Breast epithelium (tissue), 4 donors: ENCODE measurements at regions not wholly inside any gene's neighbourhood (a gene's known extent, or its start where the extent isn't known, plus 50 kb on each side); places are given as distances from the start of the nearest gene placed in this dataset.

ENCODE experiments used
- DNase-seq, 2 donors: peaks; one replicate each; pipeline ENCODE4 v3.0.0-alpha.2; 2019; ENCODE audit warnings: low spot score in 2 of 2
- H3K27ac ChIP-seq, 2 donors: fragments of 200-600 bp; sonication (generic) in 1 of 2; one replicate each; pipeline ENCODE4 v1.5.1; 2016 to 2019; ENCODE audit warnings: mild to moderate bottlenecking in 1 of 2
- H3K27me3 ChIP-seq, 2 donors: fragments of 200-600 bp; sonication (generic) in 1 of 2; one replicate each; pipeline versions ENCODE4 v1.5.1 to v1.6.0; 2017 to 2019; ENCODE audit warnings: control low read depth in 1 of 2, mild to moderate bottlenecking in 1 of 2
- H3K36me3 ChIP-seq: fragments of 200-600 bp; one replicate; pipeline ENCODE4 v1.5.1; 2019
- H3K4me1 ChIP-seq, 2 donors: fragments of 200-600 bp; sonication (generic); one replicate each; pipeline ENCODE4 v1.5.1; 2016 to 2019; ENCODE audit warnings: control low read depth in 1 of 2
- H3K4me3 ChIP-seq, 3 donors: fragments of 200-600 bp; sonication (generic); 1 replicate in 2 of 3; 2 replicates in 1 of 3; pipeline ENCODE4 v1.5.1; 2016 to 2019; ENCODE audit warnings: mild to moderate bottlenecking in 3 of 3, moderate library complexity in 2 of 3
- H3K9me3 ChIP-seq, 2 donors: fragments of 200-600 bp; sonication (generic) in 1 of 2; one replicate each; pipeline ENCODE4 v1.5.1; 2016 to 2019; ENCODE audit warnings: control low read depth in 1 of 2
- POLR2A ChIP-seq: fragments of 450-650 bp; IDR thresholded peaks from one replicate; pipeline ENCODE4 v1.6.1; 2016; ENCODE audit warnings: antibody characterized with exemption, mild to moderate bottlenecking, moderate library complexity
- POLR2AphosphoS5 ChIP-seq, 3 donors: sonication (generic); formaldehyde crosslinking; IDR thresholded peaks; one replicate each; pipeline ENCODE4 v1.6.1; 2017; ENCODE audit warnings: antibody characterized with exemption in 3 of 3
- intact Hi-C: fragments of 100-400 bp; cut with DNase I; formaldehyde crosslinking; loops from one replicate; pipeline ENCODE4 v1.15.1; 2023; ENCODE audit warnings: low total_unique reads
- TF ChIP-seq, protein P1 (sequence below), 3 donors: fragments of 450-650 bp; IDR thresholded peaks; one replicate each; pipeline ENCODE4 v1.5.1; 2016 to 2017; ENCODE audit warnings: antibody characterized with exemption in 3 of 3, mild to moderate bottlenecking in 3 of 3, moderate library complexity in 3 of 3

DNA sequence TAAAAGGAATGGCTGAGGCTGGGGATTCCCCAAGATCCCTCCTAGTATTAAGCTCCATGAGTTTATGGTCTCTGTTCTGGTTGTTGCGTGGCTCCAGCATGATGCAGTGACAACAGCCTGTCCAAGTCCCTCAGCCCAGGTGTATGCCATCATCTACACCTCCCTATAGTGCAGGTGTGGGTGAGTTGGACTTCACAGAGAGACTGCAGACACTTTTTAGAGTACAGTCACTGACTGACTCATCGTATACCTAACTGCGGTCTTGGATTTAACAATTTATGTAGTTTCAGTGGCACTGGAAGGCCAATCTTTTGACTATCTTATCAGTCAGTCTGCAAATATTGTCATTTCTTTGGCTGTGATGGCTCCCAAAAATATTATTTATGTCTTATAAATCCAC, 415.0 kb downstream of the TMX3 start:
- H3K4me3 ChIP-seq, result no peak overlapping the region
- H3K9me3 ChIP-seq, result no peaks in the 10 kb centered on the region
- no peaks in the 10 kb centered on the region for H3K36me3 ChIP-seq
- no peak for DNase-seq
- no peaks in the 10 kb centered on the region for H3K4me1 ChIP-seq
- intact Hi-C loops, result loop anchor here (5.0 kb wide), 1 partner anchor 858 kb away; no protein-coding TSS in a partner anchor
- H3K27me3 ChIP-seq, result no peaks in the 10 kb centered on the region
- H3K27ac ChIP-seq, result no peak overlapping the region
- TF ChIP-seq, protein P1, sequence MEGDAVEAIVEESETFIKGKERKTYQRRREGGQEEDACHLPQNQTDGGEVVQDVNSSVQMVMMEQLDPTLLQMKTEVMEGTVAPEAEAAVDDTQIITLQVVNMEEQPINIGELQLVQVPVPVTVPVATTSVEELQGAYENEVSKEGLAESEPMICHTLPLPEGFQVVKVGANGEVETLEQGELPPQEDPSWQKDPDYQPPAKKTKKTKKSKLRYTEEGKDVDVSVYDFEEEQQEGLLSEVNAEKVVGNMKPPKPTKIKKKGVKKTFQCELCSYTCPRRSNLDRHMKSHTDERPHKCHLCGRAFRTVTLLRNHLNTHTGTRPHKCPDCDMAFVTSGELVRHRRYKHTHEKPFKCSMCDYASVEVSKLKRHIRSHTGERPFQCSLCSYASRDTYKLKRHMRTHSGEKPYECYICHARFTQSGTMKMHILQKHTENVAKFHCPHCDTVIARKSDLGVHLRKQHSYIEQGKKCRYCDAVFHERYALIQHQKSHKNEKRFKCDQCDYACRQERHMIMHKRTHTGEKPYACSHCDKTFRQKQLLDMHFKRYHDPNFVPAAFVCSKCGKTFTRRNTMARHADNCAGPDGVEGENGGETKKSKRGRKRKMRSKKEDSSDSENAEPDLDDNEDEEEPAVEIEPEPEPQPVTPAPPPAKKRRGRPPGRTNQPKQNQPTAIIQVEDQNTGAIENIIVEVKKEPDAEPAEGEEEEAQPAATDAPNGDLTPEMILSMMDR (IDR thresholded peaks at IDR 0.05), result no peak
- no peak for TF ChIP-seq POLR2AphosphoS5 (IDR thresholded peaks at IDR 0.05)
- TF ChIP-seq POLR2A, result no peak

DNA sequence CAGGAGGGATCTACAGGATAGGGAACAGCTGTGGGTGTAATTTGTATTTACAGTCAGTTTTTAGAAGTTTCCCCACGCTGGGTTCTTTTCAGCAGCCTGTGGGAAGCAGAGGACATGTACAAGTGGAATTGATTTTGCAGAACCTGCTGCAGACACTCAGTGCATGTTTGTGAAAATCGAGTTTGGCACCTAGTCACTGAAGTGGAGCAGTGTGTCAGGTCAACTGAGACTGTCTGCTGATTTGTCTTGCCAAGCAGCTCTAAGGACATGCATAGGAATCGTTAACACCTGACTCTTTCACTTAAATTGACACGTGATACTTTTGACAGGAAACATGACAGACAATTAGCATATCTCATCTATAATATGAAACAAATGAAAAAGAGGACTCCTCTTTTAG, 416.6 kb downstream of the TMX3 start:
- DNase-seq, result no peak
- Histone ChIP-seq H3K9me3 (peaks cover 0 to 12% of the 10 kb centered on the region in 2 donors), H3K36me3 (no peaks in the 10 kb centered on the region), H3K27me3 (no peaks in the 10 kb centered on the region), H3K27ac (no peak overlapping the region), H3K4me3 (no peak overlapping the region), H3K4me1 (no peaks in the 10 kb centered on the region)
- TF ChIP-seq, protein P1 (IDR thresholded peaks at IDR 0.05), result no peak
- TF ChIP-seq POLR2AphosphoS5 (IDR thresholded peaks at IDR 0.05) (no peak), POLR2A (no peak)
- intact Hi-C loops, result loop anchor here (5.0 kb wide), 1 partner anchor 856 kb away; no protein-coding TSS in a partner anchor

DNA sequence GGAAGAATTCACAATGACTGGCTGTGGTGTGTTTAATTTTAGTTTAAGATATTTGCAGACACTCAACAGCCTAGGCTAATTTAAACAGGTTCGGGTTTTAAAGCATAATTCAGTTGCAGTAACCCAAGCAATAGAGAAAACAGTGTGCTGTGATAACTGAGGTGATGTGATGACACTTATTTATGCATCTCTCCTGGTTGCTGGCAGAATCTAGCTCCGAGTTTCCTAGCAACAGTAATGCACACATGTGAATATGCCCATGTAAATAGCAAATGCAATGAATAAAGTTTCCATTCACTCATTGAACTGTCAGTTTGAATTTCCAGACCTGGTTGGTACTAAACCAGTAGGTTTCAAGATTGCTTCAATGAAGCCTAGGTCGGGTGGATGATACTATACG, 426.5 kb downstream of the TMX3 start:
- no peaks in the 10 kb centered on the region for H3K36me3 ChIP-seq
- no peak for DNase-seq
- TF ChIP-seq POLR2A (no peak), POLR2AphosphoS5 (IDR thresholded peaks at IDR 0.05) (no peak)
- TF ChIP-seq, protein P1 (IDR thresholded peaks at IDR 0.05), result no peak
- no peak overlapping the region for H3K4me3 ChIP-seq
- H3K27me3 ChIP-seq, result no peaks in the 10 kb centered on the region
- H3K4me1 ChIP-seq, result no peaks in the 10 kb centered on the region
- no peak overlapping the region for H3K27ac ChIP-seq
- peaks cover 0 to 8% of the 10 kb centered on the region in 2 donors for H3K9me3 ChIP-seq
- intact Hi-C loops, result no loop called here

DNA sequence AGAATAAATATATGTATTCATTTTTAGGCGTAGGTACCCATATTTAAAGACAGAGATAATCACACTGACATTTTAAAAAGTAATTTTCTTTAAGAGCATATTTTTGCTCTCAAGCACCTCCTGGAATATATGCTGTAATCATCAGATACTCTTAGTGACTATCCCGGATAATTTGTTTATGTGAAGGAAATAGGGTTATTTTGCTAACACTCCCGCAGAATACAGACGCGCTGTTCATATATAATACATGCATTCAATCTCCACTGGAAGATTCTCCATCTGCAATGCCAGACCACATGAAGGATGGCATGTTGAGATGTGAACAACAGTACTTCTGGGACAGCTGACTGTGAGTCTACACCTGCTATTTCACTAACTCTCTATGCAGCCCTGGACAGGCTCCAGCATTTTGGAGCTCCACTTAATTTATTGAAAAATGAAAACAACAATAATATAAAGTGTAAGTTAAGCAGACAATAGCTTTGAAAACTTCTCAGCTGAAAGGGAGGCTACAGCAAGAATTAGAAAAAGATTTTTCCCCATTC, 430.6 kb downstream of the TMX3 start:
- H3K27me3 ChIP-seq, result no peaks in the 10 kb centered on the region
- intact Hi-C loops, result no loop called here
- no peak for DNase-seq
- no peaks in the 10 kb centered on the region for H3K9me3 ChIP-seq
- H3K27ac ChIP-seq, result no peak overlapping the region
- H3K4me1 ChIP-seq, result no peaks in the 10 kb centered on the region
- TF ChIP-seq POLR2AphosphoS5 (IDR thresholded peaks at IDR 0.05) (no peak), POLR2A (no peak)
- TF ChIP-seq, protein P1 (IDR thresholded peaks at IDR 0.05), result no peak
- H3K4me3 ChIP-seq, result no peak overlapping the region
- H3K36me3 ChIP-seq, result no peaks in the 10 kb centered on the region

DNA sequence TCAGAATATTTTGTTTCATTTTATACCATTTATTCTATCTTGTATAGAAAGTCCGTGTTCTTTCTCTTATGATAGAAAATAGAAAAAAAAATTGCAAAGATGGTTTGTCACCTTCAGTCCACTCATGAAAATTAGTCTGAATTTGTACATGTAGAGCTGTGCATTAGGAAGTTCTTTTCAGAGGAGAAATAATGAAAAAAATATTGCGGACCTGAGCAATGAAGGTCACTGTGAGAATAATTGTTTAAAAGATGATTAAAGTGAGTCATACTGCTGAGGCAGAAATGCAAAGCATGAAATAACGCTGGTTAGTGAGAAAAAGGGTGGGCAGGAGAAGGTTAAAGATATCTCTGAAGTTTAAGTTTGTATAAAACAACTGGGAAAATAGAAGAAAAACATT, 431.1 kb downstream of the TMX3 start:
- no peak overlapping the region for H3K27ac ChIP-seq
- no peak overlapping the region for H3K4me3 ChIP-seq
- intact Hi-C loops, result no loop called here
- H3K9me3 ChIP-seq, result no peaks in the 10 kb centered on the region
- TF ChIP-seq, protein P1 (IDR thresholded peaks at IDR 0.05), result no peak
- TF ChIP-seq POLR2A (no peak), POLR2AphosphoS5 (IDR thresholded peaks at IDR 0.05) (no peak)
- no peak for DNase-seq
- no peaks in the 10 kb centered on the region for H3K4me1 ChIP-seq
- H3K27me3 ChIP-seq, result no peaks in the 10 kb centered on the region
- H3K36me3 ChIP-seq, result no peaks in the 10 kb centered on the region
